ENCODE measurements at regions not wholly inside any gene's neighbourhood (a gene's known extent, or its start where the extent isn't known, plus 50 kb on each side); places are given as distances from the start of the nearest gene placed in this dataset.
"Not testable (repeated sequence)": the region's sequence is repeated elsewhere in the genome, so short reads cannot be mapped to it uniquely, and the experiment has no call there.

DNA sequence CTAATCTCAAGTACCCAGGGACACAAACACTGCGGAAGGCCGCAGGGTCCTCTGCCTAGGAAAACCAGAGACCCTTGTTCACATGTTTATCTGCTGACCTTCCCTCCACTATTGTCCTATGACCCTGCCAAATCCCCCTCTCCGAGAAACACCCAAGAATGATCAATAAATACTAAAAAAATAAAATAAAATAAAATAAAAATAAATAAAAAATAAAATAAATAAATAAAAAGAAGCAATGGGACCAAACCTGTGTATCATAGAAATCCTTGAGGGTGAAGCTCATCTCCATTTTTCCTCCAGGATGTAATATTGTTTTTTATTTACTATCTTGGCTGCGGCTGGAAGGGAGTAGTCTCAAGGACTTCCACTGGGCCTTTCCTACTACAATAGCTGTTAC, 82.0 kb upstream of the CMKLR1 start:
- not testable (repeated sequence) for DNase-seq

DNA sequence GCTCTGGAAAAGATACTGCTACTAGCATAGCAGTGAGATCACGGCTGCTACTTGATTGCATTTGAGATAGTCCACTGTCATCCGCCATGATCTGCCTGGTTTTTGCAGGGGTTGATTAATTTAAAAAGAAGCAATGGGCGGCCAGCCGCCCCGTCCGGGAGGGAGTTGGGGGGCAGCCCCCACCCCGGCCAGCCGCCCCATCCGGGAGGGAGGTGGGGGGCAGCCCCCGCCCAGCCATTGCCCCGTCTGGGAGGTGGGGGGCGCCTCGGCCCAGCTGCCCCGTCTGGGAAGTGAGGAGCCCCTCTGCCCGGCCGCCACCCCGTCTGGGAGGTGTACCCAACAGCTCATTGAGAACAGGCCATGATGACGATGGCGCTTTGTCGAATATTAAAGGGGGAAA, 81.3 kb upstream of the CMKLR1 start:
- DNase-seq, result not testable (repeated sequence)

DNA sequence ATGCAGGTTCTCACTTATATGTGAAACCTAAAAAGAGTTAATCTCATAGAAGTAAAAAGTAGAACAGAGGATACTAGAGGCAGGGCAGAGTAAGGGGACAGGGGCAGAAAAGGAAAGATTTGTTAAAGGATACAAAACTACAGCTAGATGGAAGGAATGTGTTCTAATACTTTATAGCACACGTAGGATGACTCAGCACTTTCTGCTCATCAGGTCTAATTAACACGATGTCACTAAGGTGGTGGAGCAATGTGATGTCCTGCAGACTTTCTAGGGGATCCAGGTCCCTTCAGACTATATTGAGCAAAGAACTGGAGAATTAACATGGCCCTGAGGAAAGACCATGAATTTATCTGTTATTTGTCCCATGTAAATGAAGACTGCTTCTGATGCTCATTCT, 80.8 kb upstream of the CMKLR1 start:
- DNase-seq, result no peak

DNA sequence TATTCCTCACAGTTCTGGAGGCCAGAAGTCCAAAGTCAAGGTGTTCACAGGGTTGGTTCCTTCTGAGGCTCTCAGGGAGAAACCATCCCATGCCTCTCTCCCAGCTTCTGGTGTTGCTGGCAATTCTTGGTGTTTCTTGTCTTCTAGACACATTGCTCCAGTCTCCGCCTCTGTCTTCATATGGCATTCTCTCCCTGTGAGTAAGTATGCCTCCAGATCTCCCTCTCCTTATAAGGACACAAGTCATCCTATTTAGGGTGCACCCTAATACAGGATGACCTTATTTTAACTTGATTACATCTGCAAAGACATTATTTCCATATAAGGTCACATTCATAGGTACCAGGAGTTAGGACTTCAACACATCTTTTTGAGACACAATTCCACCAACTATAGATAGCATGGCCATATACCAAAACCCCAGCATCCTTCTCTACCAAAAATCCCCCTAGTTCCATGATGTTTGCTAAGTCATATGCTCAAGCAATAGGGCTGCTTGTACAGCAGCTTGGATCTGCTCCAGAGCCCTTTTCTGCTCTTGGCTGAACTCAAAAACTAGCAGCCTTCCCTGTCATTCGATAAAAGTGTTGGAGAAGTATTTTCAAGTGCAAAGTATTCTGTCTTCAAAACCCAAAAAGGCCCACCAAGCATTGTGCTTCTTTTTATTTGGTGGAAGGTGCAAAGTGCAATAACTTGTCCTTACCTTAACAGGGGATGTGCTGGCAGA, 79.2 kb upstream of the CMKLR1 start:
- no peak for DNase-seq

DNA sequence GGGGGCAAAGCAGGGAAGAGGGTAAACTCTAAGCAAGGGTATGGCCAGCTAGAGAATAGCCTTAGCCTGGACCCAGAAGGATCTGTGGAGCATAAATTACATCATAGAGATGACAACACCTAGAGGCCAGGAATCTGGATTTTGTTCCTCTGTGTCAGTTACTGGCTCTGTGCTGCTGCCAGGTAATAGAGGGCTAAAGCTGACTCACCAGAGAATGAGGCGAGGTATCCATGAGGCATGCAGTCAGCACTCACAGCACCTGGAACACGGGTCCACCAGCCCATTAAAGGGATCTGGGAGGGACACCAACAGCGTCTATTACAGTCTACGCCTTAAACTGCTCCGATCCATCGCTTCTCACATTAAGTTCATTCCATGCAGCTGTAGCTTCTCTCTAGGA, 74.9 kb upstream of the CMKLR1 start:
- DNase-seq, result no peak

DNA sequence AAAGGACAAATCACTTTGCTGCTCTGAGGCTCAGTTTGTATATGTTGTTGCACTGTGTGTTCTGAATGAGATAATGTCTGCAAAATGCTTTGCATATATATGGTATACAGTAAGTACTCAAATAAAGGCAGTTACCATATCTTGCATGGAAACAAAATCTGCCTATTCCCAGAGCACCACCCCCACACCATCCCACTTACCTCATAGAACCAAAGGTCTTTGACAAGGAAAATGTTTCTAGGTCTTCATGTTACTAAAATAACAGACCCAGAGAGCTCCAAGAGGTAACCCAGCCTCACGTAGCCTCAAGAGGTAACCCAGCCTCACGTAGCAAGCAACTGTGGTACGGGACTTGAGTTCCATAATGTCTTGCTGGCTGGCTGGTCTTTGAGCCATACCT, 71.6 kb upstream of the CMKLR1 start:
- no peak for DNase-seq

DNA sequence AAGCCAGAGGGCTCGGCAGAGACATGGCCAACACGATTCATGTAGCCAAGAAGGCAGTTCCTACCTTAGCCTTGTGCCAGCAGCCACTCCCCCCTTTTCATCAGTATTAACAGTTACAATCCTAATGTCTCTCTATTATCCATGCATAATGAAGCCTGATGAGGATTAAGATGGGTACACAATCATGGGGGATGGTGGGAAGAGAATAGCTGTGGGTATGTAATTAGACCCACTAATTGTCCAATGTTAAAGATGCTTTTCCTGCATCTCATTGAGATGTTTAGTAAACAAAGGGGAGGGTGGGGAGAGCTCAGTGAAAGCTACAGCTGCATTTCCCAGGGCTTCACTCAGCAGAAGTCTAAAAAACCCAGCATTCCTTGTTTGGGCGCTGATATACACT, 70.4 kb upstream of the CMKLR1 start:
- no peak for DNase-seq

DNA sequence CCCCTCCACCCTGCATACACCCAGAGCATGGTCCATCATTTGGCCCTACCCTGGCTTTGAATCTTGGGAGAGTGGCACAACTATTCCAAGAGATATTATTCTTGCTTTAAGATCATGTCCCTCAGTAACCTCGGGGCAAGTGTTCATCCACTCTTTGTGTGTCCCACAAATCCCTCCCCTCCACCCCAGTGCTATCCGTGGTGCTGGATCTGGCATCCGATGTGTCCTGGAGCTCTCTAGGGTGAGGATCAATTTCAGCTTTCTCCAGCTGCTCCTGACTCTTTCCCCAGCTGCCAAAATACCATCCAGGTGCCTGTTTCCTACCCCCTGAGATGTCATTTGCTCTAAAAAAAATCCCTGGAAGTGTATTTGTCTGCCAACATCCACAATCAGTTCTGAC, 64.8 kb upstream of the CMKLR1 start:
- no peak for DNase-seq

DNA sequence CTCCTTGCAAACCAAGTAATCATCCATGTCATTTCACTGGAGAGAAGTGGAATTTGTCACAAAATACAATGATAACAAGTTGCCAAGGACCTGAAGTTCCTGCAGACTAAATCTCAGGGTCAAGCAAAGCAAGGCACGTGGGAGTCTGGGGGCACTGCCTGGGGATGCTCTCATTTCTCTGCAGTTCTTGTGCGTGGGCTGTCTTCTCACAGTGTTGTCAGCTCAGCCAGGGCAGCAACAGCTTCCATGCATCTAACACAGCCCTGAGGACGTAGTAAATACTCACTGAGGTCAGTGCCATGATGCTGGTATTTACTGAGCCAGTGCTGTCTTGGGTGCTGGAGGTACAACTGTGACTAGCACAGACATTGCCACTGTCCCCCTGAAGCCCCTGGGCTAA, 62.9 kb upstream of the CMKLR1 start:
- DNase-seq, result no peak

DNA sequence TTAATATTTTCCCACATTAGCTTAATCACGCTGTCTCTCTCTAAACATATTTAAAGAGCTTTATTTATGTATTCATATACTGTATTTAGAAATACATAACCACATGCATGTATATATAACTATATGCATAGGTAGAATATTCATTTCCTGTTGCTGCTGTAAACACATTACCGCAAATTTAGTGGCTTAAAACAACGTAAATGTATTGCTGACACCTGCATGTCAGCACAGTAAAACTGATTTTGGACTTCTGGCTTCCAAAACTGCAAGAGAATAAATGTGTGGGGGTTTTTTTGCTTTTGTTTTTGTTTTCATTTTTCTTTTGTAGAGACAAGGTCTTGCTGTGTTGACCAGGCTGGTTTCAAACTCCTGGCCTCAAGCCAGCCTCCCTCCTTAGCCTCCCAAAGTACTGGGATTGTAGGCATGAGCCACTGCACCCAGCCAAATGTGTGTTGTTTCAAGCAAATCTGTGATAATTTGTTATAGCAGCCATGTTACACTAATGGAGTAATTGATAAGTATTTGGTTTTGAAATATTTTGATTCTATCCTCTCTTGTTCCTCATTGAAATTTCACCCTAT, 61.9 kb upstream of the CMKLR1 start:
- DNase-seq, result no peak

DNA sequence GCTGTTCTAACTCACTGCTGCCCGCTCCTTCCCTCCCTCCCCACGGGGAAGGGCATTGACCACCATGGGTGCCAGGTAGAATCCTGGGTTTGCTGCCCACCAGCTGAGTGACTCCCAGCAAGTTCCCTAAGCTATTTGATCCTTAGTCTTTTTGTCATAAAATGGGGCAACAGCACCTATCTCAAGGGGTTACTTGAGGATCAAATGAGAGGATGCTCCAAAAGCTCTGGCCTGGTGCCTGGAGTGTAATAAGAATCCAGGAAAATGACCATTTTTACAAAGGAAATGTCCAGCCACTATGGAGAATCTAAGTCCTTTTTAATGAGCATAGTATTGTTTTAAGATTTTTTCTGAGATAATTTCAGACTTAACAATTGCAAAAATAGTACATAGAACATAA, 61.4 kb upstream of the CMKLR1 start:
- DNase-seq, result no peak

DNA sequence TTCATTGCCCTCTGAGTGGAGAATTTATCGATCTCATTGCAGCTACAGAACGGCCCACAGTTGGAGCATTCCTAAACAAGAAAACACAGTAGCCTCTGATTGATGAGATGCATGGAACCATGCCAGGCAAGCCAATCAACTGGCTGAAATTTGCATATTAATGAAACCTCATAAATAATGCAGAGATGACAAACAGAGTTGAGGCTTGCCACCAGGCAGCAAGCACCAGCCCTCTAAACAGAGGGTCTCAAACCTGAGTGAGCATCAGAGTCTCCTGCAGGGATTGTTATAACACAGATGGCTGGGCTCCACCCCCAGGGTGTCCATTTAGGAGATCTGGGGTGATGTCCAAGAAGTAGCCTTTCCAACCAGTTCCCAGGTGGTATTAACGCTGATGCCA, 60.9 kb upstream of the CMKLR1 start:
- DNase-seq, result no peak

DNA sequence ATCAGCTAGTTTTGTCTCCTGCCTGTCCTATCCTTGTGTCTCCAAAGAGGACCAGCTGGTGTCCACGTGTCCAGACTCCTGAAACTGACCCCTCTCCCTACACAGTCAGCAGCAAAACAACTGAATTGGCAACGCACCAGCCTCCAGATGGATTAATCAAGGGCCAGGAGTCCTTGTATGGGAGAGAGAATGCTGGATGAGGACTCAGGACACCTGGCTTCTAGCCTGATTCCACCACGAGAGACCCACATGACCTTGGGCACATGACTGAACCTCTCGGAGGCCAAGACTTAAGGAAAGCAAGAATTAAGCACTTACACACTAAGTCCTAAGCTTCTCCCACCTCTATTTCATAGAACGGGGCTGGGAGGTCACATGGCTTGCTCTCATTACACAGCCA, 60.4 kb upstream of the CMKLR1 start:
- DNase-seq, result no peak

DNA sequence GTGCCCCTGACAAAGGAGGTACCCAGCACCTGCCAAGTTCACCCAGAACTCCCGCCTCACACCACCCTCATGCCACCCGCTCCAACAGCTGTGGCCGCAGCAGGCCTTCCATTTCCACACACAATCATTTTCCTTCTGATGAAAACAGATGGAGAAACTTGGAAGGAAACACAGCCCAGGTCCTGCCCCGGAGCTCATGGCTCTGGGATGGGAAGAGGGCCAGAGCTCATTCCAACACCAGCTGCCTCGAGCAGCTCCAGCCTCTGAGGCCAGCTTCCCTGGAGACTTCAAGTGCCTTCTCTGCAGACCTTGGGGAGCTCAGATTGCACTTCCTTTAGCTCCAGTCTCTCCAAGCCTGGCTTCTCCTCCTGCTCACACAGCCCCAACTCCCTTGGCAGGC, 55.1 kb upstream of the CMKLR1 start:
- no peak for DNase-seq

DNA sequence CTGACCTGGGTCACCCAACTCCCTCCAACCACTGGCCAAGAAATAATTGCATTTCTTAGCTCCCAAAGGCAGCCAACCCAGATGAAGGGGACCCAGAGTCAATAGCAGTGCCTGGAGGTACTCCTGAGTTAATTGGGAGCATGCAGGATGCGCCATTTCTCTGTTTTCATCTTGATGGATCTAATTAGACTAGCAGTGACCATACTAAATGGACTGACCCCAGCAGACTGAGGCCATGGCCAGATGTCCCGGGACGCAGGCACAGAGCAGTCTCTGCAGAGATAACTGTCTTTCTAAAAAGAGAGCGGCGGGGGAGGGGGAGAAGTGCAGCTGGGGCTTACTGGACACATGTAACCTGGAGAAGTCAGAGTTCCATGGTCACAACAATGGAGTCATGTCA, 53.2 kb upstream of the CMKLR1 start:
- no peak for DNase-seq

DNA sequence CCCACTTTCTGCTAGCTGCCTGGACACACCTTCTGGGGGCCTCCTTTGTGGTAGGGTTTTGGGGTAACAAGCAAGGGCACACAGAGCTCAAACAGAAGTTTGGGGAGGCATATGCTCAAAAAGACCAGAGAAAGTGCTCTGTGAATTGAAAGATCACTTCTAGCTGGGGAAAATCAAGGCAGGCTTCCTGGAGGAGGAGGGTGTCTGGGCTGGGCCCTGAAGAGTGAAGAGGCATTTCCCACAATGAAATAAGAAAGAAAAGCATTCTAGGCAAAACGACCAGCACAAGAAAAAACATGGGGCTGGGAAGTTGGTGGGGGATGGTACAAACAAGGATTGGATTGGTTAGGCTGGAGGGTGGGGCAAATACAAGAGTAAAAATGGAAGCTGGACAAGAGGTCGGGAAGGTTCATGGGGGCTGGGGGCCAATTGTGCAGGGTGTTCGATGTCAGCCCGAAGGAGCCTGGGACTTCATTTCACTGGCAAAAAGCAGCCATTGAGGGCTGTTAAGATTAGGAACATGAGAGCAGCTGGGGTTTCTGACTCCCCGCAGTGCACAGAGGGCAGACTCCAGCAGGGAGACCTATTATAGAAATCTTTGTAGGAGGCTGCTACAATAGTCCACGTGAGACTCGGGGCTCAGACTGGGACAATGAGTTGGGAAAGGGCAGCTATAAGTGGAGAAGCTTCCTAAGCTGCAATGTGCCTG, 51.5 kb upstream of the CMKLR1 start:
- no peak for DNase-seq

DNA sequence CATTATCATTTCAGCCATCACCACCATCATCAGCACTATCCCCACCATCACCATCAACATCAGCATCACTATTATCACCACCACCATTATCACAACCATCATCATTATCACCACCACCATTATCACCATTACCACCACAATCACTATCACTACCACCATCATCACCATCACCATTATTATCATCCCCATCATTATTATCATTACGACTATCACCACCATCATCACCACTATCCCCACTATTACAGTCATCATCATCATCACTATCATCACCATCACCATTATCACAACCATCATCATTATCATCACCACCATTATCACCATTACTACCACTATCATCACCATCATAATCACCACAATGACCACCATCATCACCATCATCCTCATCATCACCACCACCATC, 50.4 kb upstream of the CMKLR1 start:
- no peak for DNase-seq

Data from KG1 (cell line).